Prostate gland (tissue), 2 donors: ENCODE measurements at regions not wholly inside any gene's neighbourhood (a gene's known extent, or its start where the extent isn't known, plus 50 kb on each side); places are given as distances from the start of the nearest gene placed in this dataset.

Experiments
- DNase-seq: peaks from one replicate; pipeline ENCODE4 v3.0.0-alpha.2; 2019; ENCODE audit warnings: low spot score
- H3K27ac ChIP-seq, 2 donors: fragments of 200-600 bp; sonication (generic); 2 replicates each; pipeline ENCODE4 v1.5.1; 2017 to 2019
- H3K27me3 ChIP-seq: fragments of 200-600 bp; sonication (generic); replicated peaks from 2 replicates; pipeline ENCODE4 v1.5.1; 2019; ENCODE audit not compliant: insufficient read depth
- H3K36me3 ChIP-seq, 2 donors: fragments of 200-600 bp; sonication (generic); 1 replicate in 1 of 2; 2 replicates in 1 of 2; pipeline versions ENCODE4 v1.5.1 to v1.8.1; 2017 to 2019
- H3K4me1 ChIP-seq: fragments of 200-600 bp; sonication (generic); replicated peaks from 2 replicates; pipeline ENCODE4 v1.5.1; 2019
- H3K4me3 ChIP-seq, 2 donors: fragments of 200-600 bp; sonication (generic); 2 replicates each; pipeline ENCODE4 v1.5.1; 2017 to 2019
- H3K9me3 ChIP-seq: fragments of 200-600 bp; sonication (generic); 2 replicates; pipeline ENCODE4 v1.5.1; 2017
- CTCF ChIP-seq, 4 experiments: fragments of 200-600 bp in 2 of 4; fragments of 450-650 bp in 2 of 4; sonication (generic) in 2 of 4; IDR thresholded peaks; 1 replicate in 3 of 4; 2 replicates in 1 of 4; pipeline ENCODE4 v1.5.1; 2016 to 2019; ENCODE audit warnings: antibody characterized with exemption in 4 of 4, mild to moderate bottlenecking in 2 of 4, moderate library complexity in 2 of 4
- POLR2A ChIP-seq: fragments of 450-650 bp; IDR thresholded peaks from one replicate; pipeline ENCODE4 v1.6.1; 2016; ENCODE audit warnings: antibody characterized with exemption, mild to moderate bottlenecking
- POLR2AphosphoS5 ChIP-seq: sonication (generic); formaldehyde crosslinking; IDR thresholded peaks from one replicate; pipeline ENCODE4 v1.6.1; 2017; ENCODE audit warnings: antibody characterized with exemption
- WGBS: methylation state at CpG from one replicate; pipeline ENCODE4 v1.1.5; 2018; 5-methylcytosine and 5-hydroxymethylcytosine counted together
- intact Hi-C: fragments of 100-400 bp; cut with DNase I; formaldehyde crosslinking; loops from one replicate; pipeline ENCODE4 v1.14.2; 2022

DNA sequence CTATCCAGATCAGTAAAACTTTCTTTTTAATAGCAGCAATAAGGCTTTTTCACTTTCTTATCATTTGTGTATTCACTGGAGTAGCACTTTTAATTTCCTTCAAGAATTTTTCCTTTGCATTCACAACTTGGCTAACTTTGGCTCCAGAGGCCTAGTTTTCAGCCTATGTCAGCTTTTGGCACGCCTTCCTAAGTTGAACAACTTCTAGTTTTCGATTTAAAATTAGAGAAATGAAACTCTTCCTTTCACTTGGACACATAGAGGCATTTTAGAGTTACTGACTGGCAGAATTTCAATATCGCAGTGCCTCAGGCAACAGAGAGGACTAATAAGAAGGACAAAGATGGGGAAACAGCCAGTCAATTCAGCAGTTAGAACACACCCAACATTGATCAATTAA lies 577.4 kb downstream of the DSC3 start:
- Histone ChIP-seq H3K4me3 (no peak overlapping the region), H3K27ac (no peak overlapping the region), H3K27me3 (no peaks in the 10 kb centered on the region), H3K36me3 (no peaks in the 10 kb centered on the region), H3K4me1 (no peaks in the 10 kb centered on the region), H3K9me3 (no peaks in the 10 kb centered on the region)
- intact Hi-C loops: no loop called here
- no peak for DNase-seq
- 54% methylated on average over 3 of the region's 3 CpGs for WGBS
- TF ChIP-seq CTCF (IDR thresholded peaks at IDR 0.05): no peak
- no peak for TF ChIP-seq POLR2AphosphoS5
- TF ChIP-seq POLR2A: no peak

DNA sequence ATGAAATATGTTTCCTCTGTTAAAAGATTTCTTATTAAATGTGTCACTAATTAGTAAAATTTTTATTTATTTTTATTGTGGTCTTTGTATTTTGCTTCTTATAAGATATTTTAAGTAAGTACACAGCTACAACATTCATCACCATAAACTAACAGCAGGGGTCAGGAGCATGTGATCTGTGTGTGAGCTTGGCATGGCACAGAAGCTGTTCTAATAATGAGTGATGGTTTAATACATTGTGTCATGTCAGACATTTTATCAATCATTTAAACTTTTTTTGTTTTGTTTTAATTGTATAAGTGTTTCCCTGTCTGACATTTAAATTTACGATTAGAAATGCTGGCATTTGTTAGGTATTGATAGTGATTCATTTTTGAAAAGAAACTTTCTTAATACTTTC lies 585.4 kb downstream of the DSC3 start:
- intact Hi-C loops: no loop called here
- no peak overlapping the region for H3K4me3 ChIP-seq
- H3K9me3 ChIP-seq: no peaks in the 10 kb centered on the region
- WGBS: 88% methylated on average over 1 of the region's 1 CpG
- TF ChIP-seq CTCF (IDR thresholded peaks at IDR 0.05): no peak
- TF ChIP-seq POLR2A: no peak
- TF ChIP-seq POLR2AphosphoS5: no peak
- H3K4me1 ChIP-seq: no peaks in the 10 kb centered on the region
- no peak for DNase-seq
- no peaks in the 10 kb centered on the region for H3K36me3 ChIP-seq
- H3K27ac ChIP-seq: no peak overlapping the region
- H3K27me3 ChIP-seq: no peaks in the 10 kb centered on the region

DNA sequence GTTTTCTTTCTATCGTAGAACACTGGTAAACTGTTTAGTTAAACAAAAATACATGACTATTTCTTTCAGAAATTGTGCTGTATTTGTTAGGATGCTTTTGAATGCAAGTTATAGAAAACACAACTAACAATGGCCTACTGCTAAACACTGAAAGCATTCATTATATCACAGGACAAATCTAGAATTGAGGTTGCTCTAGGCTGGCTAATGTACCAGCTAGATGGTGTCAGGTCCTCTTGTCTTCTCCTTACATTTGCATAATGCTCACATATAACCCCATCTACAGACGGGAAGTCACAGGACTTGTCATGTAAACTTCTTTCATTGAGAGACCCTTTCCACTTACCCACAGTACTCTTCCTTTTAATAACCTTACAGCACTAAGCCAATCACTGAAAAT lies 586.8 kb downstream of the DSC3 start:
- TF ChIP-seq CTCF (IDR thresholded peaks at IDR 0.05) (no peak), POLR2A (no peak), POLR2AphosphoS5 (no peak)
- Histone ChIP-seq H3K27me3 (no peaks in the 10 kb centered on the region), H3K9me3 (no peaks in the 10 kb centered on the region), H3K4me3 (no peak overlapping the region), H3K36me3 (no peaks in the 10 kb centered on the region), H3K4me1 (no peaks in the 10 kb centered on the region), H3K27ac (no peak overlapping the region)
- intact Hi-C loops: no loop called here
- WGBS: 80% methylated on average over 2 of the region's 2 CpGs
- DNase-seq: no peak

DNA sequence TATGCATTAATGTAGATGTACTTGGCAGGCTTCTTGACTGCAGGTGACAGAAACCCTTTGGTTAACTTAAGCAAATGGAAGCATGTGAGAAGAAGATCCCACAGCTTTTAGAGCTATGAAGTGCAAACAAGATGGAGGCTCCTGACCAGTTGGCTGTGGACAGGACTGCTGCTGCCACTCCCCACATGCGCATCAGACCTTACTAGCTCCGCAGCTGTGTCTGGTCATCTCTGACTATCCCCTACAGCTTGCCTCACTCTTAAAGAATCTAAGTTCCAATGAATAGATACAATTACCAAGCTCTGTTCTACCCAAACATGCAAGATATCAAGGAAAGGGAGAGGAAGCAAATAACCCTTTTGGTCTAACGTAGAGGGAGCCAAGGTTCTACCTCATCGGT lies 587.6 kb downstream of the DSC3 start:
- intact Hi-C loops: no loop called here

GRCh38 chr18:30451981-30452380 lies 590.6 kb downstream of the DSC3 start:
- TF ChIP-seq CTCF (IDR thresholded peaks at IDR 0.05) (no peak), POLR2A (no peak), POLR2AphosphoS5 (no peak)

More for the DNA sequence above, 587.6 kb downstream of the DSC3 start:
- no peak overlapping the region for H3K4me3 ChIP-seq
- WGBS: 91% methylated on average over 4 of the region's 4 CpGs
- H3K27me3 ChIP-seq: no peaks in the 10 kb centered on the region
- no peaks in the 10 kb centered on the region for H3K4me1 ChIP-seq
- no peaks in the 10 kb centered on the region for H3K36me3 ChIP-seq
- H3K27ac ChIP-seq: no peak overlapping the region
- no peak for DNase-seq
- H3K9me3 ChIP-seq: no peaks in the 10 kb centered on the region
- TF ChIP-seq POLR2A: no peak
- TF ChIP-seq CTCF (IDR thresholded peaks at IDR 0.05): no peak
- no peak for TF ChIP-seq POLR2AphosphoS5

More at GRCh38 chr18:30451981-30452380, 590.6 kb downstream of the DSC3 start:
- intact Hi-C loops: no loop called here
- DNase-seq: no peak
- H3K27ac ChIP-seq: no peak overlapping the region
- H3K9me3 ChIP-seq: no peaks in the 10 kb centered on the region
- no peaks in the 10 kb centered on the region for H3K36me3 ChIP-seq
- H3K4me1 ChIP-seq: no peaks in the 10 kb centered on the region
- no peak overlapping the region for H3K4me3 ChIP-seq
- H3K27me3 ChIP-seq: no peaks in the 10 kb centered on the region
